Activated T-helper 2 cell treated with anti-CD3 and anti-CD28 coated beads, Interferon-gamma antibody, Interleukin-2, Interleukin-4, amounts not matched to agents 10 μg/mL and 5 μg/mL and 100 μg/mL, durations not matched to agents 14 hours and 24 hours and 36 hours (primary cell): ENCODE measurements at regions not wholly inside any gene's neighbourhood (a gene's known extent, or its start where the extent isn't known, plus 50 kb on each side); places are given as distances from the start of the nearest gene placed in this dataset.

ENCODE experiments used
- DNase-seq: peaks from one replicate; pipeline ENCODE4 v3.0.0; 2021; ENCODE audit warnings: low spot score
- H3K27ac Mint-ChIP-seq: one replicate; pipeline ENCODE4 v1.8.0; 2021; ENCODE audit warnings: mixed read lengths
- H3K27me3 Mint-ChIP-seq: one replicate; pipeline ENCODE4 v1.8.0; 2021; ENCODE audit warnings: low read depth, mixed read lengths
- H3K36me3 Mint-ChIP-seq: one replicate; pipeline ENCODE4 v1.8.0; 2021; ENCODE audit warnings: low read depth, mixed read lengths
- H3K4me1 Mint-ChIP-seq: one replicate; pipeline ENCODE4 v1.8.0; 2021; ENCODE audit warnings: low read depth, mixed read lengths
- H3K4me3 Mint-ChIP-seq: one replicate; pipeline ENCODE4 v1.8.0; 2021; ENCODE audit warnings: low read depth, mild to moderate bottlenecking, moderate library complexity, mixed read lengths
- H3K9me3 Mint-ChIP-seq: one replicate; pipeline ENCODE4 v1.8.0; 2021; ENCODE audit warnings: mixed read lengths
- intact Hi-C: fragments of 100-400 bp; cut with micrococcal nuclease; formaldehyde crosslinking; loops from one replicate; pipeline ENCODE4 v1.15.1; 2023

DNA sequence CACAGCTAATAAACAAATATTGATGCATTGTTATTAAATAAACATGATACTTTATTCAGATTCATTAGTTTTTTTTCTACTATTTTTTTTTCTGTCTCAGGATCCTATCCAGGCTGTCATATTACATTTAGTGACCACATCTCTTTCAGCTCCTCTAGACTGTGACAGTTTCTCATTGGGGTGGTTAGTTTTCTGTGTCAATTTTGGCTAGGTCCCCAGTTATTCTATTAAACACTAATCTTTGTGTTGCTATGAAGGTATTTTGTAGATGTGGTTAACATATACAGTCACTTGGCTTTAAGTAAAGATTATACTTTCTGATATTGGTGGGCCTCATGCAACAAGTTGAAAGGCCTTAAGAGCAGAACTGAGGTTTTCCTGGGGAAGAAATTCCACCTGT is 563.0 kb downstream of the LRRC70 start:
- H3K27ac Mint-ChIP-seq: no peak overlapping the region
- H3K36me3 Mint-ChIP-seq: no peaks in the 10 kb centered on the region
- H3K4me1 Mint-ChIP-seq: no peaks in the 10 kb centered on the region
- H3K9me3 Mint-ChIP-seq: no peaks in the 10 kb centered on the region
- no peak overlapping the region for H3K4me3 Mint-ChIP-seq
- H3K27me3 Mint-ChIP-seq: no peaks in the 10 kb centered on the region
- DNase-seq: no peak
- intact Hi-C loops: no loop called here

DNA sequence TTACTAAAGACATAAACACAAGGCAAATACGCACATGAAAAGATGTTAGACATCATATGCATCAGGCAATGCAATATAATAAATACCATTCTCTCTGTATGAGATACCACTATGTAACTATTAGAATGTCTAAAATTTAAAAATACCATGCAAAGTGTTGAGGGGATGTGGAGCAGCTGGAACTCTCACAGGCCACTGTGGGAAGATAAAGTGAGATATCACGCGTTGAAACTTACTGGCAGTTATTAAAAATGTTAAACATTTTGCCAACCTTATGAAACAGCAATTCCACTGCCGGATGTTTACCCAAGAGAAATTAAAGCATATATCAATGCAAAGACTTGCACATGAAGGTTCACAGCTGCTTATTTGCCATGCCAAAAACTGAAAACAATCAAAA is 556.7 kb downstream of the LRRC70 start:
- H3K36me3 Mint-ChIP-seq: no peaks in the 10 kb centered on the region
- intact Hi-C loops: no loop called here
- H3K4me3 Mint-ChIP-seq: no peak overlapping the region
- no peaks in the 10 kb centered on the region for H3K4me1 Mint-ChIP-seq
- no peak for DNase-seq
- no peaks in the 10 kb centered on the region for H3K27me3 Mint-ChIP-seq
- no peaks in the 10 kb centered on the region for H3K9me3 Mint-ChIP-seq
- H3K27ac Mint-ChIP-seq: no peak overlapping the region

DNA sequence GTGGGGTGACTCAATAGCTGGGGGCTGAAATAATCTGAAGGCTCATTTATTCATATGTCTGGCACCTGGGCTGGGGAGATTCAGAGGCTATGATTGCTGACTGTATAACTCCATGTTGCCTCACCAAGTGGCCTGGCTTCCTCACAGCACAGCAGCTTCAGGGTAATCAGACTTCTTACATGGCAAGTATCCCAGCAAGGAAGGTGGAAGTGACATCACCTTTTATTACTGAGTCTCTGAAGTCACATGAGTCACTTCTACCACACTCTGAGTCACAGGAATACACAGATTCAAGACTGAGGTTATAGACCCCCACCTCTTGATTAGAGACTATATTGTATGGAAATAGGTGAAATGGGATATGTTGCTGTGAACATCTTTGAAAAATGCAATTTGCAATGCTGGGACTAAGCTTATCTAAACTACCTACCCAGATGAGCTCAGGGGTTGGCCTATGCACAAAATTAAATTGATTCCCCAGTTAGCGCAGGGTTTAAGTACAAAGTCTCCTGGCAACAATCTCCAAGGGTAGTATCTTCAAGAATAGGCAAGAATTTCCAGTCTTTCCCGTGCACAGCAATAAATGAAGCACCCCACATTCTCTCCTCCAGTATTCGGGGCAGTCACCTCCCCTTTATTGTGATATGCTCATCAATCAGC is 553.1 kb downstream of the LRRC70 start:
- H3K4me3 Mint-ChIP-seq: no peak overlapping the region
- no peaks in the 10 kb centered on the region for H3K4me1 Mint-ChIP-seq
- no peaks in the 10 kb centered on the region for H3K27me3 Mint-ChIP-seq
- no peaks in the 10 kb centered on the region for H3K9me3 Mint-ChIP-seq
- no peaks in the 10 kb centered on the region for H3K36me3 Mint-ChIP-seq
- no peak overlapping the region for H3K27ac Mint-ChIP-seq
- intact Hi-C loops: no loop called here
- DNase-seq: no peak

DNA sequence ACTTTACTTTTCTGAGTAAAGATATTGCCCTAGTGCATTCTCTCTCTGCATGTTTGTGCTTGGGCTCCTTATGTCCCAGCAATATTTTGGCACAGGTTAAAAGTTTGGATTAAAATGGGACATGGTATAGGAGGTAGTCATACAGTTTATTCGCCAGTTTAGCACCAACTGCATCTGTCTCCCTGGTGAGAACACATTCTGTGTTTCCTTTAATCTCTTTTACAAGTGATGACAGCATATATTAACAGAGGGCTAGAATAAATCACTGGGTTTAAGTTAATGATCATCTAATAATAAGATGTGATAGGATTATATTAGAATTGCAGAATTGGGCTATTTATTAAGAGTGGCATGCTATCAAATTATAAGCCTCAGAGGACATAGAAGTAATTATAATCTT is 550.1 kb downstream of the LRRC70 start:
- Mint-ChIP-seq H3K27me3 (no peaks in the 10 kb centered on the region), H3K4me3 (no peak overlapping the region), H3K27ac (no peak overlapping the region), H3K9me3 (no peaks in the 10 kb centered on the region), H3K36me3 (no peaks in the 10 kb centered on the region), H3K4me1 (no peaks in the 10 kb centered on the region)
- intact Hi-C loops: no loop called here
- no peak for DNase-seq

DNA sequence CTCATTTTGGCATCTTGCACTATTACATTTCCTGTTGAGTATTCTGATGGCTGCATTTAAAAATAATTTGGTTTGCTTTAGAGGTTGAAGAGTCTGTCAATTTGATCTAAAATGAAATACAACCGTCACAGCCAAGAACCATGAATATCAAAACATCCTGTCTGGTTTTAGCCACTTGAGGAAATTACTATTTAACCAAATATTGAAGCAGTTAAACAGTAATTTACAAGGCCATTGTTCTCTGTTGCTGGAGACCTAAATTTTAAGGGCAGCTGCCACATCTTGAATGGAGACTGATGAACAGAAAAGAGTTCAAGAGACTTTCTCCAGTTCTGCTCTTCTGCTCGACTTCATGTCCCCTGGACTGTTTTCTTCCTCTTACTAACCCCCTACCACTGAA is 549.4 kb downstream of the LRRC70 start:
- Mint-ChIP-seq H3K4me1 (no peaks in the 10 kb centered on the region), H3K4me3 (no peak overlapping the region), H3K9me3 (no peaks in the 10 kb centered on the region), H3K27me3 (no peaks in the 10 kb centered on the region), H3K36me3 (no peaks in the 10 kb centered on the region), H3K27ac (no peak overlapping the region)
- intact Hi-C loops: no loop called here
- no peak for DNase-seq

DNA sequence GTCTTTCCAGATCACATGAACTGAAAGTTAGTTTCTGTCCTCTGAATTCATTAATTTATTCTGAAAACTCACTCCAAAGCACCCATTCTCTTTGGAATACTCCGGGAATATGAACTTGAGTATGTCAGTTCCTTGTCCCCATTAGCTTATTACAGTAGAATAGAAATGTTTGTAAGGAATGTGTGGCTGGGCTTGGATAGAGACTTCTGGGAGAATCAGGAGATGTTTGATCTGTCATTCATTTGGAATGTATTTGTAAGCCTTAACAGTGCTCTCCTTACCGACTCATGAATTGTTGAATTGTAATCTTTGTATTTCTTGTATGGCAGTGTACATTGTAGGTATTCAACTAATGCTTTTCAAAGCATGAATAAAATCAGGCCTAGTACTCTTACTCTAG is 548.4 kb downstream of the LRRC70 start:
- Mint-ChIP-seq H3K36me3 (no peaks in the 10 kb centered on the region), H3K27ac (no peak overlapping the region), H3K4me3 (no peak overlapping the region), H3K27me3 (no peaks in the 10 kb centered on the region), H3K4me1 (no peaks in the 10 kb centered on the region), H3K9me3 (no peaks in the 10 kb centered on the region)
- intact Hi-C loops: no loop called here
- no peak for DNase-seq

DNA sequence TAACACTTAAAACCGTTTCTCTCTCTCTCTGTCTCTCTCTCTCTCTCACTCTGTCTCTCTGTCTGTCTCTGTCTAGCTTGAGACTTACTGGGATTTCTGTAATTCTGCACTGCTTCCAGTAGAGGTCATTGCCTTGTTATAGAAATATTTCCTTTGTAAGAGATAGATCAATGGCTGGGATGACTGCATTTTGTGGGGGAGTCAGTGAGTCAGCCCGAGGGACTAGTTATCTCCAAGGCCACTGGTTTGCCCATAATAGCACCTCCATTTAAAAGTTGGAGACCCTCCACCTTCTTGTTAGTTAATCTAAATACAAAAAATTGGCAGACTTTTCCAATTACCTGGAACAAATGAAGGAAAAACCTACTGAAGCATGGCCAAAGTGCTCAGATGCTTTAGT is 547.2 kb downstream of the LRRC70 start:
- H3K9me3 Mint-ChIP-seq: no peaks in the 10 kb centered on the region
- H3K27me3 Mint-ChIP-seq: no peaks in the 10 kb centered on the region
- no peaks in the 10 kb centered on the region for H3K4me1 Mint-ChIP-seq
- no peak for DNase-seq
- H3K4me3 Mint-ChIP-seq: no peak overlapping the region
- H3K27ac Mint-ChIP-seq: no peak overlapping the region
- intact Hi-C loops: no loop called here
- H3K36me3 Mint-ChIP-seq: no peaks in the 10 kb centered on the region

DNA sequence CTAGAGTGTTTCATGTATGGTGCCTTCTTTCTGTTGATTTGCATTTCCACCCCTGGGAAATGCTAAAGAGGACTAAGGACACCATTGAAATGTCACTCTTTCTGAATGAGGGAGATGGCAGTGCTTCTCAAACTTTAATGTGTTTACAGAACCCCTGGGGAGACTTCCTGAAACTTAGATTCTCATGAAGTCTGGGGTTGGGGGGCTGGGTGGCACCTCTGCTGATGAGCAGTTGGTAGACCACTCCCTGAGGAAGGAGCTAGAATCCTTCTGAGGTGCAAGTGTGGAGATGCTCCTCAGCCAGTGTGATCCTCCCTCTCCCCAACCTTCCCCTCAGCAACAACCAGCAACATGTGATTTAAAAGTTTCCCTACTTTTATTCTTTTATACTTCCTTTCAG is 546.8 kb downstream of the LRRC70 start:
- H3K27me3 Mint-ChIP-seq: no peaks in the 10 kb centered on the region
- H3K36me3 Mint-ChIP-seq: no peaks in the 10 kb centered on the region
- H3K9me3 Mint-ChIP-seq: no peaks in the 10 kb centered on the region
- intact Hi-C loops: no loop called here
- no peaks in the 10 kb centered on the region for H3K4me1 Mint-ChIP-seq
- H3K27ac Mint-ChIP-seq: no peak overlapping the region
- H3K4me3 Mint-ChIP-seq: no peak overlapping the region
- DNase-seq: no peak

DNA sequence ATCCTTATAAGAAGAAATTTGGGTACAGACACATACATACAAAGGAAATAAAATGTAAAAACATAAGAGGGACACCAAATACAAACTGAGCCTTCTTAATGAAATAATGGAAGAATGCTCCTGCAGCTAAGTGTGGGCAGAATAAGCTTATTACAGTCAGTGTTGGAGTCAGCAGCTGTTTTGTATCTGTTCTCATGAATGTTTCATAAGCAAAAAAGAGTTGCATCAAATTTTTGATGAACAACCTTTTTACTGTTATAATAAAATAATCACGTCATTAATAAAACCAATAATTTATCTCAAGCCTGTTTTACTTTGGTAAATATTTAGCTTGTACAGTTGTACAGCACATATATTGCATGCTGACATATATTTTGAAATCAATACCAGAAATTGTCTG is 545.6 kb downstream of the LRRC70 start:
- intact Hi-C loops: no loop called here
- DNase-seq: no peak
- no peak overlapping the region for H3K4me3 Mint-ChIP-seq
- H3K36me3 Mint-ChIP-seq: no peaks in the 10 kb centered on the region
- no peaks in the 10 kb centered on the region for H3K9me3 Mint-ChIP-seq
- H3K4me1 Mint-ChIP-seq: no peaks in the 10 kb centered on the region
- H3K27ac Mint-ChIP-seq: no peak overlapping the region
- H3K27me3 Mint-ChIP-seq: no peaks in the 10 kb centered on the region

DNA sequence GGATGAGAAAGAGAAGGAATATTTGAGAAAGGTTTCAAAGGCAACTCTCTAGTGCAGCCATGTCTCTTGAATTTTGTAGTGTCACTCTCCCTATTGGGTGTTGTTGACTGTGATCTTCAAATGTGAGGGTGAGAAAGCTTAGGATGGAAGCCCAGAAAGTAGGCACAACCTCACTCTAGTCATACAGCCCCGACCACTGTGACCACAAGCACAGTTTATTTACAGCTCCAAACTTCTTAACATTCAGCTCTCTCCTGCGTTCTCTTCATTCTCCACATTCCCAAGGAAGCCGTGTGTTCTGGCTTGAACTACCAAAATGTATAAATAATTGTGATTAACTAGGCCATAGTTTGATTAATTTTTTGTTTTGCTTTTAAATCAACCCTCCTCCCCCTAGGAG is 542.9 kb downstream of the LRRC70 start:
- Mint-ChIP-seq H3K4me3 (no peak overlapping the region), H3K9me3 (no peaks in the 10 kb centered on the region), H3K4me1 (no peaks in the 10 kb centered on the region), H3K36me3 (no peaks in the 10 kb centered on the region), H3K27me3 (no peaks in the 10 kb centered on the region), H3K27ac (no peak overlapping the region)
- DNase-seq: no peak
- intact Hi-C loops: no loop called here

DNA sequence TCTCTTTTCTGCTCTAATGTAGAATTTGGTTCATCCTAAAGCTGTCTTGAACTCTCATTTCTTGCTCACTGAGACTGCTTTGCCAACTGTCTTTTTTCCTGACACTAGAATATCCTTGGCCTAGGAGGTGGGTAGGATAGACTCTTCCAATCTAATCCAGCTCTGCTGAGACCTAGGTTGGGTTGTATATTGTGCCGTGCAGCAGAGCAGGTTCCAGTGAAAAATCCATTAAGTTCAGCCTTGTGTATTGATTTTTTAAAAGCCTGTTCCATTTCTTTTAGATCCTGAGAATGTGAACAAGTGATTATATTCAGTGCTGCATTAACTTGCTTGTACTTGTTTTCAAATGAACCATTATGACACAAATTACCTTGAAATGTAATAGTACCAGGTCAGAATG is 539.6 kb downstream of the LRRC70 start:
- Mint-ChIP-seq H3K4me1 (no peaks in the 10 kb centered on the region), H3K27ac (no peak overlapping the region), H3K36me3 (no peaks in the 10 kb centered on the region), H3K4me3 (no peak overlapping the region), H3K27me3 (no peaks in the 10 kb centered on the region), H3K9me3 (no peaks in the 10 kb centered on the region)
- DNase-seq: no peak
- intact Hi-C loops: no loop called here

DNA sequence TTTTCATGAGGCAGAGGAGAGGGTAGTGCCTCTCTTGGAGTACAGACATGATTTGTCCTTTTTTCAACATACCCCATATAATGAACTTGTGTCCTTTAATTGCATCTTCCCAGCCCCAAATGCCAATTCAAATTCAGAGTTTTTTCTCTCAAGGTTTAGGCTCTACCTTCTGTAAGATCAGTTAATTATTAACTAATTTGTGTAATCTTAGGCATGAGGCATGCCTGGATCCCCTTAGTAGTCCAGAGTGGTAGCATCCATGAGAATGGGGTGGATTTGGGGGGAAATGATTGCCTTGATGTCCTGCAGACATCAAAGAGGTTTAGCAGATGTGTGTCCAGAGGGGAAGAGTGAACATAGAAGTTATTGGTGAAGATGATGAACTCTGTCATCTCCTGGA is 533.3 kb downstream of the LRRC70 start:
- no peak overlapping the region for H3K4me3 Mint-ChIP-seq

DNA sequence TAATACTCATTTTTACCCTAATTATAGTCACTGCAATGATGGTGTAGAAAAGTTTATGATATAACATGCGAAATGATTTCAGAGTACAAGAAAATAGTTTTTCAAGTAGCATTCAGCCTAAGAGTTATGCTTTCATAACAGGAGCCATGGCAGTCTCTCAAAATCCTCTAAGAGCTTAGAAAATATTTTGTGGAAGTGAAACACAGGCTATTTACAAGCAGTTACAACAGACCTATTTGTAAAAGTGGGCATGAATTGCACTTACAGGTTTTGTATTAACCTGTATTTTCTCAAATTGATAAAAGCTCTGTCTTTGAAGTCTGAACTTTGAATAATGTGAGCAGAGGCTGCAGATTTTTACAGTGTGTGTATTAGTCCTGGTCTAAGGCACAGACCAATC is 523.3 kb downstream of the LRRC70 start:
- no peak for DNase-seq
- H3K9me3 Mint-ChIP-seq: no peaks in the 10 kb centered on the region
- H3K4me1 Mint-ChIP-seq: no peaks in the 10 kb centered on the region
- H3K36me3 Mint-ChIP-seq: no peaks in the 10 kb centered on the region
- H3K27me3 Mint-ChIP-seq: no peaks in the 10 kb centered on the region
- intact Hi-C loops: no loop called here
- H3K27ac Mint-ChIP-seq: no peak overlapping the region
- no peak overlapping the region for H3K4me3 Mint-ChIP-seq

More for the DNA sequence above, 533.3 kb downstream of the LRRC70 start:
- Mint-ChIP-seq H3K27me3 (no peaks in the 10 kb centered on the region), H3K36me3 (no peaks in the 10 kb centered on the region), H3K4me1 (no peaks in the 10 kb centered on the region), H3K27ac (no peak overlapping the region), H3K9me3 (no peaks in the 10 kb centered on the region)
- intact Hi-C loops: no loop called here
- DNase-seq: no peak

DNA sequence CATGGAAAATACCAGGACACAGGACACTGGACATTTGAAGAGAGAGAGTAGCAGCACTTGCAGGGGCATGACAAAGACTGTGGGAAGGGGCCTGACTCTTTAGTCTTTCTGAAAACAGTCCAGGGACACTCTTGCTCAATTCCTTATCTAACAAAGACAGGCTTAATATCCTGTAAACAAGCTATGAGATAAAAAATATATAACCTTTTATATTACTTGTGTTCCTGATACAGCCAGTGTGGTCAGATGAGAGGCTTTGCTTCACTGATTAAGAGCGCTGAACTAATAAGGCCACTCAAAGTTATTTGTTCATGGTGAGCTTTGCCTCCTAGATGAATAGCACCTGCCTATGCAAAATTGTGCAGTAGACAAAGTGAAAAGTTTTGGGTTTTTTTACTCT is 518.7 kb downstream of the LRRC70 start:
- H3K4me3 Mint-ChIP-seq: no peak overlapping the region
- no peaks in the 10 kb centered on the region for H3K4me1 Mint-ChIP-seq
- no peak overlapping the region for H3K27ac Mint-ChIP-seq
- DNase-seq: no peak
- H3K9me3 Mint-ChIP-seq: no peaks in the 10 kb centered on the region
- H3K27me3 Mint-ChIP-seq: no peaks in the 10 kb centered on the region
- intact Hi-C loops: no loop called here
- H3K36me3 Mint-ChIP-seq: no peaks in the 10 kb centered on the region
